ENCODE measurements at regions not wholly inside any gene's neighbourhood (a gene's known extent, or its start where the extent isn't known, plus 50 kb on each side); places are given as distances from the start of the nearest gene placed in this dataset.
"Not testable (repeated sequence)": the region's sequence is repeated elsewhere in the genome, so short reads cannot be mapped to it uniquely, and the experiment has no call there.

GRCh38 chr13:109702030-109702597 lies 84.3 kb downstream of the IRS2 start:
- not testable (repeated sequence) for DNase-seq (ENCODE audit: low spot score)

GRCh38 chr13:109700176-109700575 lies 86.2 kb downstream of the IRS2 start:
- peak; percentile 42 for DNase-seq (ENCODE audit: low spot score)

GRCh38 chr13:109699628-109700071 lies 86.7 kb downstream of the IRS2 start:
- DNase-seq (ENCODE audit: low spot score): no peak

GRCh38 chr13:109698779-109699178 lies 87.6 kb downstream of the IRS2 start:
- DNase-seq (ENCODE audit: low spot score): no peak

- no peak for DNase-seq (ENCODE audit: low spot score)
Observed at GRCh38 chr13:109697936-109698335, 88.4 kb downstream of the IRS2 start.

GRCh38 chr13:109695402-109696190 lies 90.8 kb downstream of the IRS2 start:
- no peak for DNase-seq (ENCODE audit: low spot score)

- no peak for DNase-seq (ENCODE audit: low spot score)
Observed at GRCh38 chr13:109694972-109695371, 91.4 kb downstream of the IRS2 start.

- DNase-seq (ENCODE audit: low spot score): no peak
Observed at GRCh38 chr13:109693213-109693612, 93.2 kb downstream of the IRS2 start.

- DNase-seq (ENCODE audit: low spot score): no peak
Observed at GRCh38 chr13:109691689-109692088, 94.7 kb downstream of the IRS2 start.

GRCh38 chr13:109687559-109688448 lies 98.6 kb downstream of the IRS2 start:
- no peak for DNase-seq (ENCODE audit: low spot score)

- DNase-seq (ENCODE audit: low spot score): no peak
Observed at GRCh38 chr13:109685203-109685602, 101.2 kb downstream of the IRS2 start.

- peak; percentile 43 for DNase-seq (ENCODE audit: low spot score)
Observed at GRCh38 chr13:109684824-109685202, 101.6 kb downstream of the IRS2 start.

- no peak for DNase-seq (ENCODE audit: low spot score)
Observed at GRCh38 chr13:109684084-109684823, 102.1 kb downstream of the IRS2 start.

GRCh38 chr13:109682534-109683244 lies 103.7 kb downstream of the IRS2 start:
- no peak for DNase-seq (ENCODE audit: low spot score)

- DNase-seq (ENCODE audit: low spot score): no peak
Observed at GRCh38 chr13:109680930-109681329, 105.5 kb downstream of the IRS2 start.

- DNase-seq (ENCODE audit: low spot score): no peak
Observed at GRCh38 chr13:109680288-109680687, 106.1 kb downstream of the IRS2 start.

GRCh38 chr13:109678459-109678858 lies 107.9 kb downstream of the IRS2 start:
- no peak for DNase-seq (ENCODE audit: low spot score)

- no peak for DNase-seq (ENCODE audit: low spot score)
Observed at GRCh38 chr13:109677206-109677605, 109.2 kb downstream of the IRS2 start.

- no peak for DNase-seq (ENCODE audit: low spot score)
Observed at GRCh38 chr13:109673477-109673876, 112.9 kb downstream of the IRS2 start.

- DNase-seq (ENCODE audit: low spot score): no peak
Observed at GRCh38 chr13:109672545-109672944, 113.8 kb downstream of the IRS2 start.

GRCh38 chr13:109671919-109672318 lies 114.5 kb downstream of the IRS2 start:
- no peak for DNase-seq (ENCODE audit: low spot score)
